GM21447 (cell line): ENCODE measurements at regions not wholly inside any gene's neighbourhood (a gene's known extent, or its start where the extent isn't known, plus 50 kb on each side); places are given as distances from the start of the nearest gene placed in this dataset.
"Not testable (repeated sequence)": the region's sequence is repeated elsewhere in the genome, so short reads cannot be mapped to it uniquely, and the experiment has no call there.

Experiments used
- ATAC-seq: cut with Tn5 transposase; IDR thresholded peaks from one replicate; pipeline ENCODE4 v1.9.1; 2021; ENCODE audit not compliant: unreplicated experiment

DNA sequence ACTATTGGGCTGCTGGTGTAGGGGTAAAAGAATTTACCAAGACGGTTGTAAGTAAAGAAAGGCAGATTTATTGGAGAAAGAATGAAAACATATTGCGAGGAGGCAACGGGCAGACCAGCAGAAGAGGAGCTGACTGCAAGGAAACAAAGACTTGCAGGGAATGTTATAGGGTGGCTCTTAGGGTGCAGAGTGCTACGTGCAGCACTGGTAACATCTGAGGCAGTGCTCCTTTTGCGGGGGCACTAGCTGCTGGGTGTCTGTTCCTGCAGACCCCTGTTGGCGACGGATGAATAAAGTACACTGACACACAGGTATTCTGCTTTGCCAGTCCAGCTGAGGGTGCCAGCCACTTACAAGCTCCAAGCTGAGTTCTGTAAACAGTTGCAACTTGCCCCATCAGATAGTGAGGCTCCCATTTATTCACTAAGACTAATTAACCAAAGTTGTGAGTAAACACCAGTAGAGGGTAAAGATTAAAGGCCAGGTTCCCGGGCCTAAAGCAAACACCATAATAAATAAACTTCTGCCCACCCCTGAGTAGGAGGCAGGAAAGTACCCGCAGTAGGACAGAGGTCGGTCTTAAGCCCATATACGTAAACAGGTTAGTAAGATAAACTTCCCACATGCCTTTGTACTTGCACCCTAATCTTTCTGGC, 140.2 kb upstream of the KCNK1 start:
- ATAC-seq: no peak

DNA sequence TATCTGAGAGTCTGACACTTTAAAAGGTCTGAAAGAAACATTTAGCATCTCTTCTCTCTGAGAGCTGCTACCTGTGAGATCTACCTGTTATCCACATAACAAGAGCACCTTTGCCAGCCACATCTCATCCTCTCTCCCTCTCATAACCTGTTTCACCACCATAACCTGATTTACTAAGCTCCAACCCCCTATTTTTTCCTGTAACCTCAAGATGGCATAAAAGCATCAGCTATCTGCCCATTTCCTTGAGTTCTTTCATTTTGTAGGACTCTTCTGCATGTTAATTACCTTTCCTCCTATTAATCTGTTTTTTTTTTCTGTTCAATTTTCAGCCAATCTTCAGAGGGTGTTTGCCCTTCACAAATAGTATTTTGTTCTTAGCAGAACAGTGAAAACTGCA, 136.5 kb upstream of the KCNK1 start:
- no peak for ATAC-seq

DNA sequence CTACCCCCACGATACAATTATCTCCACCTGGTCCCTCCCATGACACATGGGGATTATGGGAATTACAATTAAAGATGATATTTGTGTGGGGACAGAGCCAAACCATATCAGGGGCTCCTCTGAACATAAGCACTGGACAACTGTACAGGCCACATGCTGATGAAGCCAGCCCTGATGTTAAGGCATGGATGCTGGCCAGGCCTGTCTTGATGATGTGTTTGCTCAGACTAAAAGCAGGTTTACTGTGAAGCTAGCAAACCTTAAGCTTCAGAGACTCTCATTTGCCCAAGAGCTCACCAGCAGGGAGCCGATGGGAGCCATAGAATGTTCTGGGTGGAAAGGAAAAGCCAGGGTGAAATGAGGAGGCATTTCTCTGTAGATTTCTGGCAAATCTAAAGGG, 135.3 kb upstream of the KCNK1 start:
- no peak for ATAC-seq

DNA sequence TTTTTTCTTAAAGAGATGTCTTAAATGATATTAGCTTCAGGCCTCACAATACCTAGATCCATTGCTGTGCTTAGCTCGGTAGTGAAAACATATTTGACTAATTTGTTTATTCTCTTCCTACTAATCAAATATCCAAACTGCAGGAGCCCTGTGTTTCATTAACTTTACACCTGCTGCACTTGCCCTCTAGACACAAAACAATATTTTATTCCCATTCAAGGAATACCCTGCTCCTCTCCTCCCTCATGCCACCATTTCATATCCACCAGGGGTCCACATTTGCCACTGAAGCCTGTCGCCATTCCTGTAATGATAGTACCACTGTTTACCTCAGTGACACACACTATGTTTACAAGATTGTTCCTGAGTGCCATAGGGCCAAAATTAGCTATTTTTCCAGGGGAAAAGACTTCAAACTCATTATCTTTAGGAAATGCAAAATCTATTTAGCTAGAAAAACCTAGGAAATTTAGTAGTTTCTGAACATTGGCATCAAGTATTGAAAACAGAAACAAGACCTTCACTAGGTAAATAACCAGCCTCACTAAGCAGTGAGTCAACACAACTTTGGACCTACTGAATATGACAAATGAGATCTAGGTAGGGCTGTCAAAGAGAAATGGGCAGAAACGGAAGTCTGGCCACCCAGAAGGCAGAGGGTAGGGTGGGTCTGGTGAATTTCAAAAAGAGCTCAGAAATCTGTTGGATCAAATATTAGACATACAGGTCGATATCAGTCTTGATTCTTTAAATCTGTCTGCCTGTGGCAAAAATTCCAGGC, 134.6 kb upstream of the KCNK1 start:
- no peak for ATAC-seq

DNA sequence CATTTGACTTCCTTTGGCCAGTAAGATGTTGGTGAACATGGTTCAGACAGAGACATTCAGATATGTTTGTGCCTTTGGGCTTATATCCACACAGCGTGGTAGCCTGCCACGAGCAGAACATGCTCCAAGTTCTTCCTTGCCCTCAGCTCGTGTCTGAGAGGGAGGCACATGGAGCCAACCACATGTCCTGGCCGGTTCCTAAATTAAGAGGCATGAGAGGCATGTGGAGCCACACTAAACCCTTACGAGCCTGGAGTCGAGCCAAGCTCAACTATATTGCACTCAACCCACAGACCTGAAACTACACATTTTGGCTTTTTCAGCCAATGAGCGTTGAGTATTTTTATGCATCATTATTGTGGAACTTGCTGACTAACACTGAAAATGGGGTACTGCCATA, 133.7 kb upstream of the KCNK1 start:
- ATAC-seq: no peak

DNA sequence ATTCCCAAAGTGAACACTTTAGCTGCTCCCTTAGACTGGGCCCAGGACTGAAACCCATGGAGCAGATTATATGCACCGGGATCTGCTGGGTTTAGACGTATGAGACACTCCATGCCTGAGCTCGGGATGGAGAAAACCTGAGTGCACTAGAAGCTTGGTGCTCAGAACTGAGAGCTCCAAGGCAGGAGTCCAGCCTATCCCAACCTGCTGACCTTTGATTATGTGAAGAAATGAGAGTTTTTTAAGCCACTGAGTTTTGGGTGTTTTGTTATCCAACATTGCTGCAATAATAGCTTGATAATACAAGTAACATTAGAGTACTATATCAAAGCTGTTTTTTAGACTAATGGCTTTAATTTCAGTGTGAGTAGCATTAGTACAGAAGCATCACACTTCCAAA, 131.5 kb upstream of the KCNK1 start:
- ATAC-seq: no peak

DNA sequence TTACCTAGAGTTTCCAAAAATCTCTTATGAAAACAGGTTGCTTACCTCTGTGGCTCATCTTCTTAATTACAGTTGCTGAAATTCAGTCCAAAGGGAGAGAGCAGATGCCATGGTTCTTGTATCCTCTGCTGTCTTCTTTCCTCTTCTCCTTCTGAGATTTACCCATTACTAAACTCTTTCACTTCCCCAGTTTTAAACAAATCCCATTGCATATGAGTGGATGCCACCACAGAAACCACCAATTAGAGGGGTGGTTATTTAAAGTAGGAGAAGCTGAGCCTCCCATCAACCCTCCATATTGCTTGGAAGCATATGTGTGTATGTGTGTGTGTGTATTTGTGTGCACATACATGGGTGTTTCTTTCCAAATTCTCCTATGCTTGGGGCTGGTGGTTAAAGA, 128.5 kb upstream of the KCNK1 start:
- ATAC-seq: no peak

DNA sequence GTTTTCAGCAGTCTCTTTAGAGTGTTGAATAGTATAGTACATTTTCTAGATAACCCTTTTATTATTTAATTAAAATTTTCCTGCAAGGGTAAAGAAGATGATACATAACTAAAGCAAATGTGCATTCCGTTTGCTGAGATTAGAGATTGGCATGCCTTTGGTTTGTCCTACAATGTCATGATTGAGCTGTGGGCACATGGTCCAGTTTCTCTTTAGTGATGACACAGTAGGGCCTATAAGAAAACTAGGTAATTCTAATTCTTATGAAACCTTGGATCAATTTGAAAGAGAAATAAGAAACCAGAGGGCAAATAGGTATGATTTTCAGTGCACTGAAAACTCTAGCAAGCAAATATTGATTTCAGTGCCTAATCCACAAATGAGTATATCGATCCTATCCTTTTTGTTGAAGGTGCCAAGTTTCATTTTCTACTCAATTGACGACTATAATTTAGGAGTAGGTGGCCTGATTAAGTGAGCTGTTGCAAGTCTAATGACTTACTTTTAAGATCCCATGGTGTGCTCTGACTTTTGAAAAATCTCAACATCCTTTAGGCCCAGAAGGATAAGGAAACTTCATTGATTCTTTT, 128.0 kb upstream of the KCNK1 start:
- no peak for ATAC-seq

DNA sequence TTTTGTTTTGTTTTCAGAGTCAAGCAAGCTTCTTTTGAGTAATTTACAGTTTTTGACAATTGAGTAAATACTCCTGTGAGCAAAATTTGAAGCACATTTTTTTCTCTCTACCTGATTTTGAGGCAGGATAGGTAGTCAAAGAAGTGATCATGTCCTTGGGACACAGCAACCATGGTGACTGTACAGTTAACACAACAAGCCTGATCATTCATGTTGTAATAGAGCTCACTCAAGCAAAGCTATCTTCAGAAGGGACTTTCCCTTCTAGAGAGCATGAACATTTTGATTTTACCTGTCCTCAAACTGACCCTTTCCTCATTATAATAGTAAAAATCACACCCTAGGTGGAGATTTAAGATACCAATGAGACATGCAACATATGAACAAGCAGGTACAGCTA, 126.5 kb upstream of the KCNK1 start:
- no peak for ATAC-seq

DNA sequence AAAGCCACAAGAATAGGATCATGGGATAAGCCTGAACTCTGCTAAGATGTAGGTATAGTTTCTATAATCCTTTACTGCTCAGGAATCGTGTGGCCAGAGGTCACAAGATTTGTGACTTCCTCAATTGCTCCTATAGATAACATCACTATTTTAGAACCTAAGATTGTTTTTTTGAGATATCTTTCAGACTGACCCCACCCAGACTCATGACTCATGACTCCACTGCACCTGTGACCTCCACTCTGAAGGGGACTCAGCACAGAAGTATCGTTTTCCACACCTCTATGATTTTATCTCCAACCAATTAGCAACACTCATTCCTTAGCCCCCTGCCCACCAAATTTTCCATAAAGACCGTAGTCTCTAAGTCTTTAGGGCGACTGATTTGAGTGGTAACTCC, 124.5 kb upstream of the KCNK1 start:
- ATAC-seq: no peak

DNA sequence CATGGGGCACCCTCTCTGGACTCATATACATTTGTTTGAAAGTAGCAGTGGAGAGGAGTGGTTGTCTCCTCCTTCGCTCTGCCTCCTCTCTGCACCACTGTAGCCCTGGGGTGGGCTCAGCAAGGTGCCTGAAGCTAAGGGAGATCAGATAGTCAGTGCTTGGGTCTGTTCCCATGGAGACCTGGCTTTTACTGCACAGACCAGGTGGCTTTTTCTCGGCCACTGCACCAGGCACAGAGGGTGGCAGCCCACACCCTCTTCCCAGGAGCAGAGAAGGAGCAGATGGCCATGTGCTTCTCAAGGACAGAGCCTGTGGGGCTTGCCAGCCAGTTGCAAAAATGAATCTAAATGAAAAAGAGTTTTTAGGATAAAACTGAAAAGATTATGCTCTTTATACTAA, 123.4 kb upstream of the KCNK1 start:
- ATAC-seq: no peak

DNA sequence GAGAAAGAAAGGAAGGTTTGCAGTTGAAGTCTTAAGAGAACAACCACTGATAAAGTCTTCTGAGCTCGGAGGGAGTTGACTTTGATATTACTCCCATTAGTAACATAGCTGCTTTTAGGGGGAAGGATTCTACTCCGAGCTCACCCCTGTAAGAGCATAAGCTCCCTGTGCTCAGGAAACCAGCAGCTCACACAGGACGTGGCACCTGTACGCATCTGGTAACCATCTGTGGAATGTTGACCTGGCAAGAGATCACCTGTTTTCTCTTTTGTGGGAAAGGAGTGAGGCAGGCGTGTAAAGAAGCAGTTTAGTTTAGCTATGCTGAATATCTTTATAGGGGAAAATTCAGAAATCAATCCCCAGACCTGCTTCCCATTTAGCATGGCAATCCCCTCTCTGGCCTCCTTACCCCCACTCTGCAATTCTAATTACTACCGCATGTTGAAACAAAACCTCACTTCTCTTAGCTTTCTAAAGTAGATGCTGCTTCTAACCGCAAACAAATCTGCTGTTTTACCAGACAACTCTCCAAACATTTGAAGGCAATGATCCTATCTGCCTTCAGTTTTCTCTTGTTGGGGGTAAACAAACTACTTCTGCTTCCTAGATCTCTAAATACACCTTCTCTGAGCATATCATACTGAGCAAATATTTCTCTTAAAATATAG, 121.8 kb upstream of the KCNK1 start:
- no peak for ATAC-seq

DNA sequence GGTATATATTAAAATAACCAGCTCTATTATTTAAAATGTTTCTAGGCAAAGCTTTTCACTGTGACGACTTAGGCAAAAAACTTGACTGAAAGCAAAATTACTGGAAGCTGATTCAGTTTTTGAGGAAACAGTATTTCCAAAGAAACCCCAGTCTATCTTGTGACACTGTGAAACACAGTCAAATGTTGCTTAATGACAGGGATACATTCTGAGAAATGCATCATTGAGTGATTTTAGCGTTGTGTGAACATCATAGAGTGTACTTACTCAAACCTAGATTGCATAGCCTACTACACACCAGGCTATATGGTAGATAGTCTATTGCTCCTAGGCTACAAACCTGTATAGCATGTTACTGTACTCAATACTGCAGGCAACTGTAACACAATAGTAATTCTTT, 116.9 kb upstream of the KCNK1 start:
- ATAC-seq: no peak

DNA sequence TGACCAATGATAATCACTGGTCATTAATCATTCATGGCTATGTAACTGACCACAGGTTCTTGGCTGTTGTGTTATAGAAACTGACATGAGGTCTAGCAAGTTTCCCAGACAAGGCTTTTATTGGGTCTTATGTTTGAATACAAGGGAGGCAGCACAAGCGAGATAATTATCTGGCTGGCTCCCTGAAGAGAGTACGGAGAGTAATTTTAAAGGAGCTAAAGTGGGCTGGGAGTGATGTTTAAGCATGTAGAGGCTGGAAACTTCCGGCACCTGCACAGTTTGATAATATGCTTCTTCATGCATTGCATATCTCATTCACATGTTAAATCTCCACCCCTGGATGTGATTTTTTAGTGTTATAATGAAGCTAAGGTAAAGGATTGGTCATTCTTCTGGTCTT, 116.2 kb upstream of the KCNK1 start:
- ATAC-seq: no peak

DNA sequence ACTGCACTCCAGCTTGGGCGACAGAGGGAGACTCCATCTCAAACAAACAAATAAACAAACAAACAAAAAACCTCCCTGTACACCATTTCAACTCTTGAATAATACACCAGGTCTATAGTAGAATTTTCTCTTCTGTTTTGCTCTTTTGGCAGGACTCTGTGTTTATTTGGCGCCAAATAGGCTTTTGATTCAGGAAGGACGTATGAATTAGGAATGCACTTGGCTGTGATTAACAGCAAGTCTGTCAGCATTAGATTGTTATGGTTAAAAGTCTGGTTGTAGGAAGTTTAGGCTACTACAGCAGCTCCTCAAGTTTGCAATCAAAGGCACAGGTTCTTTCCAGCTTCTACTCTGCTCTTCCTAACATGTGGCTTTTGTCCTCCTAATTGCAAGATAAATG, 113.8 kb upstream of the KCNK1 start:
- no peak for ATAC-seq

DNA sequence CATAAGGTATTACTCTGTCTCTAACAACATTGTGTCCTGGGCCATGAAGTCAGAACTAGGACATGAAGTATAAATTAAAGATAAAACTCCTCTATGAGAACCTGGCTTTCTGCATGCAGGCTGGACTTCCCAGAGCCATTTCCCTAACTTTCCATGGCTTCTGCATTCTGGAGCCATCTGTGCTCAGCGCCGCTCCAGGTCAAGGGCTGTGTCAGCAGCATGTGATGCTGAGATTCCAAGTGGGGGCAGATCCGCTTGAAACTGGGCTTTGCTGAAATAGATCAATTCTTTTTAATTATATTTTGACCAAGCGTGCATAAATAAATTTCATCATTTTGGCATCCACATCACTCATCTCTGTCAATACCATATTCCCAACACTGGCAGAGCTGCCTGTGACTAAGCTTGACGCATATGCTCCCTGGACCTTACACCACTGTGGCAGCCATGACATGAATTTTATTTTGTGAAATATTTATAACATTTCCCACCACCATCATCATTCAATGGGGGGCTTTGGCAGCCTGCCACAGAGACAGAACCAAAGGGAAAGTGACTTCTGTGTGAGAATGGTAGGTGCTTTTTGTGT, 110.4 kb upstream of the KCNK1 start:
- no peak for ATAC-seq

DNA sequence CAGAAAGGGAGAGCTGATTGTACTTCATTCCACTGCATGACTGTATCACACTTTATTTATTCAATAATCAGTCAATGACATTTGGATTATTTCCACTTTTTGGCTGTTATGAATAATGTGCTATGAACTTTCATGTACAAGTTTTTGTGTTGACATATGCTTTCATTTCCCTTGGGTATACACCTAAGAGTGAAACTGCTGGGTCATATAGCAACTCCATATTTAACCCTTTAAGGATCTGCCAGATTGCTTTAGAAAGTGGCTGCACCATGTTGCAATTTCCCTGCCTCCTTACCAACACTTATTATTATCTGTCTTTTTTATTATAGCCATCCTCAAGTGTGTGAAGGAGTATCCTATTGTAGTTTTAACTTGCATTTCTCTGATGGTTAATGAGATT, 108.8 kb upstream of the KCNK1 start:
- ATAC-seq: no peak

DNA sequence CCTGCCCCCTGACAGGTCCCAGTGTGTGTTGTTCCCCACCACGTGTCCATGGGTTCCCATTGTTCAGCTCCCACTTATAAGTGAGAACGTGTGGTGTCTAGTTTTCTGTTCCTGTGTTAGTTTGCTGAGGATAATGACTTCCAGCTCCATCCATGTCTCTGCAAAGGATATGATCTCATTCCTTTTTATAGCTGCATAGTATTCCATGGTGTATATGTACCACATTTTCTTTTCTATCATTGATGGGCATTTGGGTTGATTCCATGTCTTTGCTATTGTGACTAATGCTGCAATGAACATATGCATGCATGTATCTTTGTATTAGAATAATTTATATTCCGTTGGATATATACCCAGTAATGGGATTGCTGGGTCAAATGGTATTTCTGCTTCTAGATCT, 108.0 kb upstream of the KCNK1 start:
- not testable (repeated sequence) for ATAC-seq

DNA sequence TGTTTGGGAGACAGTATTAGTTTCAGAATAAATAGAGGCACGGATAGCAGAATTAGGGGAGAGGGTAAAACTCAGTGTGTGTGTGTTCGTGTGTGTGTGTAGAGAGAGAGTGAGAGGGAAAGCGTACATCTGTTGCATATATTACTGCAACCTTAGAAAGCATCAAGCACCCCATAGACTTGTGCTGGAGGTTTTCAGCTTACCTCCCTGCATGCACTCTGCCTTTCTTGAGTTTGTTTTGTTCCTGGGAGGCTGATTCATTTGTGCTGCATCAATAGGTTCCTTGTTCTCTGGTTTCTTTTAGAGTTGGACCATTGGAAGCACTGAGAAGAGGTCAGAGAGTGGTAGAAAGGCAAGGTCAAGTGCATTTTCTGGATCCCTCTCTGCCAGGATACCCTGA, 104.4 kb upstream of the KCNK1 start:
- ATAC-seq: no peak

DNA sequence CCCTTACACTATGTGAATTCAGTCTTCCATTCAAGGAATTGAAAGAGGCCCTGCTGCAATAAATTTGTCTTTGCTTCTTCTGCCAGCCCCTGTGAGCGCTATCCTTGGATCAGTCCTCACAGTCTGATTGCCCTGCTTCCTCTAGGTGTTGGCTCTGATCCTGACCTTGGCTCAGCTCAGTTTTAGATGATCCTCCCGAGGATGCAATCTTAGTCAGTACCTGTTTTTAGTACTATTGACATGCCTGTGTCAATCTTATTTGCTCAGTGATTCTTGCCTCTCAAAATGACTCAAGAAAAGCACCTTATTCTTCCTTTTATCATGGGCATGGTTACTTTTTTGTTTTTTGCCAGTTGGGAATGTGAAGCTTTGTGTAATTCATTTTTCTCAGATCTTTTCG, 101.4 kb upstream of the KCNK1 start:
- no peak for ATAC-seq

DNA sequence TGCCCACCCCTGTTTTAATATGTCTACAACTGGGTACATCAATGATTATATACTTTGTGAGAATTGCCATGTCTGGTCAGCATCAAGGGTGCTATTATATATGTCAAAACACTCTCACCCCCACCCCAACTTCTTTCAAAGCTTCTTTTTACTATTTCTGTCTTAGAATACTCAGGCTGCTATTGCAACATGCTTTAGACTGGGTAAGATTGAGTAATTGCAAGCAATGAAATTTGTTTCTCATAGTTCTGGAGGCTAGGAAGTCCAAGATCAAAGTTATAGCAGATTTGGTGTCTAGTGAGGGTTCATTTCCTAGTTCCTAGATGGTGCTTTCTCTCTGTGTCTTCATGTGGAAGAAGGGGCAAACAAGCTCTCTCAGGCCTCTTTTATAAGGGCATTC, 100.5 kb upstream of the KCNK1 start:
- ATAC-seq: no peak

DNA sequence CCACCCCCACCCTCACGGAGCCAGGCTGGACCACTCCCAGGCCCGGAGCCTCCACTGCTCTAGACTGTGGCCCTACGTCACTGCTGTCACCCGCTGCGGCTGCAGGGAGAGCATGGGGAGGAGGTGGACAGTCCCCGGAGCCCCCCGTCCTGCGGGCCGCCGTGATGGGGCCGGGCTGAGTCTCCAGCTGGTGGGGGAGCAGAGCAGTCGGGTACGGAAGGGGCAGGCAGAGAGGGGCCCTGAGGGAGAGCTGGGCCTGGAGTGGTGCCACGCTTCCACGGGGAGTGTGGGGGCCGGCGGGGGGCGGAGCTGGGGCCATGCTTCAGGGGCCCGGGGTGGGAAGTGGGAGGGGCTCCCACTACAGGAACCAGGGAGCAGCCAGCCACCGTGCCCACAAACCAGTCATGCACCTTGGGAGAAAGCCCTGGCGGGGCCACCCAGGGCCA, 98.9 kb upstream of the KCNK1 start:
- no peak for ATAC-seq
